ENCODE measurements at regions not wholly inside any gene's neighbourhood (a gene's known extent, or its start where the extent isn't known, plus 50 kb on each side); places are given as distances from the start of the nearest gene placed in this dataset.

DNA sequence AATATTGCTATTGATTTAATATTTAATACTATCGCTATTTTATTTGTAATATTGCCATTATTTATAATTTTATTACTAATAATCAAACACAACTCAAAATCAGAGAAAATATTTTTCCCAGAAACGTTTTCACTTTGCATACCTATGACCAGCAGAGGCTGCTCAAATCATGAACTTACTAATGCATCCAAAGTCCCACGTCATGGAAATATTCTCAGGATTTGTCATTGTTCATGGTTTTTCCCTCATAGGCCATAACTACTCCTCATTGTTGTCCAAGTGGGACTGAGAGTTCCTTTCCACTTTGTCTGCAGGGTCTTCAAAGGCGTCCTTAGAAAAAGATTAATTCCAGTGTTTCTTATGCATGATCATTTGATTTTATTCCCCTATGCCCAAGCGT, 344.8 kb downstream of the THBS2 start:
- Histone ChIP-seq H3K4me2 (ENCODE audit: low read depth, low read length) (no peak overlapping the region), H3K56ac (ENCODE audit: extremely low read depth, insufficient read depth, low read length) (no peak overlapping the region), H3K9ac (ENCODE audit: low read depth, low read length) (no peak overlapping the region), H4K20me1 (ENCODE audit: insufficient read depth, low read length) (no peaks in the 10 kb centered on the region), H2BK15ac (ENCODE audit: low read depth, low read length) (no peak overlapping the region), H3K27ac (ENCODE audit: insufficient read depth, low read length) (no peak overlapping the region), H4K5ac (ENCODE audit: low read depth, low read length) (no peak overlapping the region), H2AK5ac (ENCODE audit: low read depth, low read length) (no peak overlapping the region), H2BK5ac (ENCODE audit: low read depth, low read length, poor library complexity, severe bottlenecking) (no peak overlapping the region), H3K4ac (ENCODE audit: low read depth, low read length) (no peak overlapping the region), H3K27me3 (ENCODE audit: control insufficient read depth, insufficient read depth, low read length) (no peaks in the 10 kb centered on the region), H2AK9ac (replicated peaks; ENCODE audit: low read depth, low read length, poor library complexity) (no peak overlapping the region), H3K36me3 (ENCODE audit: control insufficient read depth, insufficient read depth, low read length) (no peaks in the 10 kb centered on the region), H3K4me1 (ENCODE audit: control insufficient read depth, insufficient read depth, low read length) (no peaks in the 10 kb centered on the region), H2BK20ac (ENCODE audit: low read depth, low read length) (no peak overlapping the region), H3K4me3 (ENCODE audit: insufficient read depth, low read depth, low read length) (no peak overlapping the region), H4K8ac (ENCODE audit: low read depth in 2 of 2, low read length in 2 of 2) (no peak overlapping the region), H3K79me1 (ENCODE audit: low read depth in 1 of 2, low read length in 2 of 2) (no peaks in the 10 kb centered on the region), H2AFZ (replicated peaks; ENCODE audit: low read length, poor library complexity) (no peak overlapping the region), H2BK120ac (ENCODE audit: low read depth, low read length) (no peak overlapping the region), H3K14ac (replicated peaks; ENCODE audit: low read depth, low read length) (no peak overlapping the region), H3K9me1 (ENCODE audit: insufficient read depth, low read length) (no peaks in the 10 kb centered on the region), H3K18ac (ENCODE audit: low read depth, low read length) (no peak overlapping the region), H3K9me3 (ENCODE audit: control insufficient read depth, insufficient read depth, low read length) (no peaks in the 10 kb centered on the region), H3K23ac (ENCODE audit: low read depth, low read length) (no peak overlapping the region), H4K91ac (ENCODE audit: insufficient read depth, low read depth, low read length) (no peak overlapping the region)
- intact Hi-C loops (cut with micrococcal nuclease) (no loop called here), dilution Hi-C loops (cut with HindIII; ENCODE audit: low sequenced_read_pairs, unreplicated experiment) (no loop called here), in situ Hi-C loops (cut with MboI; ENCODE audit: low sequenced_read_pairs) (no loop called here)
- no CpG with 5 or more reads among the region's 5 CpGs for WGBS, 2 experiments (ENCODE audit: extremely low coverage in 2 of 2, insufficient read length in 1 of 2)
- POLR2A ChIA-PET (ENCODE audit: unreplicated experiment): no interaction called here
- DNase-seq (peak; percentile 75), ATAC-seq (ENCODE audit: low read depth) (peak; percentile 84)
- TF ChIP-seq RAD21 (IDR thresholded peaks at IDR 0.05; ENCODE audit: low read length): peak; percentile 43
- TF ChIP-seq CEBPB (IDR thresholded peaks at IDR 0.05; ENCODE audit: low read depth, low read length): no peak
- TF ChIP-seq NFE2L2 (IDR thresholded peaks at IDR 0.05; ENCODE audit: low read depth, low read length): no peak
- 0 out of 2 replicates have a peak, but pooled peaks have one; percentile 17 for TF ChIP-seq SMC3 (IDR thresholded peaks at IDR 0.05; ENCODE audit: low read depth, low read length)
- TF ChIP-seq MAZ (IDR thresholded peaks at IDR 0.05; ENCODE audit: borderline replicate concordance, low read depth, low read length): no peak
- TF ChIP-seq, protein P1, sequence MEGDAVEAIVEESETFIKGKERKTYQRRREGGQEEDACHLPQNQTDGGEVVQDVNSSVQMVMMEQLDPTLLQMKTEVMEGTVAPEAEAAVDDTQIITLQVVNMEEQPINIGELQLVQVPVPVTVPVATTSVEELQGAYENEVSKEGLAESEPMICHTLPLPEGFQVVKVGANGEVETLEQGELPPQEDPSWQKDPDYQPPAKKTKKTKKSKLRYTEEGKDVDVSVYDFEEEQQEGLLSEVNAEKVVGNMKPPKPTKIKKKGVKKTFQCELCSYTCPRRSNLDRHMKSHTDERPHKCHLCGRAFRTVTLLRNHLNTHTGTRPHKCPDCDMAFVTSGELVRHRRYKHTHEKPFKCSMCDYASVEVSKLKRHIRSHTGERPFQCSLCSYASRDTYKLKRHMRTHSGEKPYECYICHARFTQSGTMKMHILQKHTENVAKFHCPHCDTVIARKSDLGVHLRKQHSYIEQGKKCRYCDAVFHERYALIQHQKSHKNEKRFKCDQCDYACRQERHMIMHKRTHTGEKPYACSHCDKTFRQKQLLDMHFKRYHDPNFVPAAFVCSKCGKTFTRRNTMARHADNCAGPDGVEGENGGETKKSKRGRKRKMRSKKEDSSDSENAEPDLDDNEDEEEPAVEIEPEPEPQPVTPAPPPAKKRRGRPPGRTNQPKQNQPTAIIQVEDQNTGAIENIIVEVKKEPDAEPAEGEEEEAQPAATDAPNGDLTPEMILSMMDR (conservative IDR thresholded peaks at IDR 0.05; ENCODE audit: low read depth, low read length): peak; percentile 40
- no peak for TF ChIP-seq CHD1 (IDR thresholded peaks at IDR 0.05; ENCODE audit: low read depth, low read length)
- CTCF ChIA-PET: no interaction called here
- BruUV-seq (replicated peaks): no TSS peak
